SU-DHL-6 (cell line): ENCODE measurements at regions not wholly inside any gene's neighbourhood (a gene's known extent, or its start where the extent isn't known, plus 50 kb on each side); places are given as distances from the start of the nearest gene placed in this dataset.

Experiments used
- H2AFZ ChIP-seq: fragments of 200-600 bp; sonication (generic); 2 replicates; pipeline ENCODE4 v1.6.1; 2014; ENCODE audit warnings: low read depth, mild to moderate bottlenecking, moderate library complexity, mixed read lengths, antibody characterized with exemption, low read length; ENCODE audit not compliant: severe bottlenecking
- H3F3A ChIP-seq: fragments of 200-600 bp; shearing (Covaris generic); 2 replicates; pipeline ENCODE4 v1.6.0; 2016; ENCODE audit warnings: antibody characterized with exemption, mild to moderate bottlenecking; ENCODE audit not compliant: insufficient read depth
- H3K27ac ChIP-seq: fragments of 200-600 bp; sonication (generic); 2 replicates; pipeline ENCODE4 v1.5.1; 2016; ENCODE audit warnings: low read depth, mild to moderate bottlenecking, low read length, moderate library complexity, mixed read lengths
- H3K27me3 ChIP-seq: fragments of 200-600 bp; sonication (generic), shearing (Covaris generic); 2 replicates; pipeline ENCODE4 v1.6.0; 2014; ENCODE audit warnings: mild to moderate bottlenecking, low read length
- H3K36me3 ChIP-seq: fragments of 200-600 bp; sonication (generic); 2 replicates; pipeline ENCODE4 v1.6.1; 2014; ENCODE audit warnings: mild to moderate bottlenecking, low read length, mixed read lengths
- H3K4me2 ChIP-seq: fragments of 300-600, 200-600 bp; shearing (Covaris generic), sonication (generic); 2 replicates; pipeline ENCODE4 v1.6.0; 2014; ENCODE audit warnings: low read length, low read depth, mild to moderate bottlenecking; ENCODE audit not compliant: poor library complexity, severe bottlenecking
- H3K4me3 ChIP-seq: fragments of 200-600 bp; sonication (generic); 2 replicates; pipeline ENCODE4 v1.5.1; 2014; ENCODE audit warnings: antibody characterized with exemption, low read length, mild to moderate bottlenecking, mixed read lengths; ENCODE audit not compliant: insufficient read depth, poor library complexity, severe bottlenecking
- H3K79me2 ChIP-seq: fragments of 200-600 bp; sonication (generic); 2 replicates; pipeline ENCODE4 v1.6.1; 2014; ENCODE audit warnings: mild to moderate bottlenecking, low read length, moderate library complexity; ENCODE audit not compliant: insufficient read depth
- H3K9ac ChIP-seq: fragments of 200-600 bp; sonication (generic); 2 replicates; pipeline ENCODE4 v1.7.0; 2014; ENCODE audit warnings: mild to moderate bottlenecking, low read length
- H3K9me2 ChIP-seq: fragments of 200-600 bp; sonication (generic); replicated peaks from 2 replicates; pipeline ENCODE4 v1.6.1; 2014; ENCODE audit warnings: low read length; ENCODE audit not compliant: insufficient read depth
- H3K9me3 ChIP-seq: fragments of 200-600 bp; sonication (generic); 2 replicates; pipeline ENCODE4 v1.6.1; 2014; ENCODE audit warnings: low read length, mixed read lengths; ENCODE audit not compliant: insufficient read depth
- H4K20me1 ChIP-seq: fragments of 200-600 bp; sonication (generic); 2 replicates; pipeline ENCODE4 v1.6.1; 2014; ENCODE audit warnings: low read depth, mild to moderate bottlenecking, antibody characterized with exemption, low read length, moderate library complexity, mixed read lengths
- EZH2phosphoT487 ChIP-seq: fragments of 200-600 bp; sonication (generic), shearing (Covaris generic); conservative IDR thresholded peaks from 2 replicates; pipeline ENCODE4 v1.6.1; 2018; ENCODE audit warnings: mild to moderate bottlenecking, antibody characterized with exemption, low read length, moderate library complexity, mixed read lengths
- TF ChIP-seq, protein P1 (sequence below): fragments of 200-600 bp; sonication (generic); IDR thresholded peaks from one replicate; pipeline ENCODE4 v1.5.1; 2017; ENCODE audit warnings: antibody characterized with exemption, mild to moderate bottlenecking, low read length, moderate library complexity; ENCODE audit not compliant: insufficient read depth, poor library complexity, severe bottlenecking

DNA sequence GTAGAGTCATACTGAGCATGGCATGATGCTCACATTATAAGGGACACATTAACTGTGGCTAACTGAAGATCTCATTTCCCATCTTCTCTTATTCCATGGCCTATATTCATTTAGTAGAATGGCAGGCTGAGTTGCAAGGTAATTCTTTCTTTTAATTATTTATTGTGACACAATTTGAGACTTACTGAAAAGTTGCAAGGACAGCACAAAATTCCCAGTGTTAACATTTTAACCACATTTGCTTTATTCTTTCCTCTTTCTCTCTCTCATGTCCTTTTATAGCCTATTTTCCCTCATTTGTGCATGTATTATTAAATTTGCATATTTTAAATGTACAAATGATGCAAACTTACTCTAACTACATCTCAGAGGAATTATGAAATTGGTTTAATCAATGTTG is 366.1 kb upstream of the RPS23 start:
- H3K9me2 ChIP-seq, result no peaks in the 10 kb centered on the region
- 0 out of 2 replicates have a peak, but pooled peaks cover 3% of the 10 kb centered on the region for H3K27me3 ChIP-seq
- no peak overlapping the region for H3K9ac ChIP-seq
- H3K79me2 ChIP-seq, result no peaks in the 10 kb centered on the region
- no peaks in the 10 kb centered on the region for H3K9me3 ChIP-seq
- H3F3A ChIP-seq, result no peaks in the 10 kb centered on the region
- TF ChIP-seq, protein P1, sequence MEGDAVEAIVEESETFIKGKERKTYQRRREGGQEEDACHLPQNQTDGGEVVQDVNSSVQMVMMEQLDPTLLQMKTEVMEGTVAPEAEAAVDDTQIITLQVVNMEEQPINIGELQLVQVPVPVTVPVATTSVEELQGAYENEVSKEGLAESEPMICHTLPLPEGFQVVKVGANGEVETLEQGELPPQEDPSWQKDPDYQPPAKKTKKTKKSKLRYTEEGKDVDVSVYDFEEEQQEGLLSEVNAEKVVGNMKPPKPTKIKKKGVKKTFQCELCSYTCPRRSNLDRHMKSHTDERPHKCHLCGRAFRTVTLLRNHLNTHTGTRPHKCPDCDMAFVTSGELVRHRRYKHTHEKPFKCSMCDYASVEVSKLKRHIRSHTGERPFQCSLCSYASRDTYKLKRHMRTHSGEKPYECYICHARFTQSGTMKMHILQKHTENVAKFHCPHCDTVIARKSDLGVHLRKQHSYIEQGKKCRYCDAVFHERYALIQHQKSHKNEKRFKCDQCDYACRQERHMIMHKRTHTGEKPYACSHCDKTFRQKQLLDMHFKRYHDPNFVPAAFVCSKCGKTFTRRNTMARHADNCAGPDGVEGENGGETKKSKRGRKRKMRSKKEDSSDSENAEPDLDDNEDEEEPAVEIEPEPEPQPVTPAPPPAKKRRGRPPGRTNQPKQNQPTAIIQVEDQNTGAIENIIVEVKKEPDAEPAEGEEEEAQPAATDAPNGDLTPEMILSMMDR, result no peak
- no peak for TF ChIP-seq EZH2phosphoT487
- H2AFZ ChIP-seq, result no peak overlapping the region
- H3K4me3 ChIP-seq, result no peak overlapping the region
- no peaks in the 10 kb centered on the region for H4K20me1 ChIP-seq
- no peaks in the 10 kb centered on the region for H3K36me3 ChIP-seq
- H3K4me2 ChIP-seq, result no peak overlapping the region
- H3K27ac ChIP-seq, result no peak overlapping the region

DNA sequence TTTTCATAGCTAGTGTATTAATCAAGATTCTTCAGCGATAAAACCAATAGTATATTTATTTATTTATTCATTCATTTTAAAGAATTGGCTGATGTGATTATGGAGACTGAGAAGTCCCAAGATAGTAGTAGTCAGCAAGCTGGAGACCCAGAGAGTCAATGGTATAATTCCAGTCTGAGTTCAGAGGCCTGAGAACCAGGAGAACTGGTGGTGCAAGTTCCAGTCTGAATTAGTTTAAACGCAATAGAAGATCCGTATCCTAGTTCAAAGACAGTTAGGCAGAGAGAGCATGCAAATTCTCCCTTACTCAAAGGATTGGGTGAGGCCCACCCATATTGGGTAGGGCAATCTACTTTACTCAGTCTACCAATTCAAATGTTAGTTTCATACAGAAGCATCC is 364.2 kb upstream of the RPS23 start:
- H3K4me3 ChIP-seq, result no peak overlapping the region
- H3K9me2 ChIP-seq, result no peaks in the 10 kb centered on the region
- H3K9me3 ChIP-seq, result no peaks in the 10 kb centered on the region
- H2AFZ ChIP-seq, result no peak overlapping the region
- no peak overlapping the region for H3K9ac ChIP-seq
- no peak for TF ChIP-seq EZH2phosphoT487
- TF ChIP-seq, protein P1, result no peak
- no peaks in the 10 kb centered on the region for H3K36me3 ChIP-seq
- H4K20me1 ChIP-seq, result no peaks in the 10 kb centered on the region
- H3K79me2 ChIP-seq, result no peaks in the 10 kb centered on the region
- no peak overlapping the region for H3K4me2 ChIP-seq
- no peaks in the 10 kb centered on the region for H3K27me3 ChIP-seq
- no peaks in the 10 kb centered on the region for H3F3A ChIP-seq
- no peak overlapping the region for H3K27ac ChIP-seq

DNA sequence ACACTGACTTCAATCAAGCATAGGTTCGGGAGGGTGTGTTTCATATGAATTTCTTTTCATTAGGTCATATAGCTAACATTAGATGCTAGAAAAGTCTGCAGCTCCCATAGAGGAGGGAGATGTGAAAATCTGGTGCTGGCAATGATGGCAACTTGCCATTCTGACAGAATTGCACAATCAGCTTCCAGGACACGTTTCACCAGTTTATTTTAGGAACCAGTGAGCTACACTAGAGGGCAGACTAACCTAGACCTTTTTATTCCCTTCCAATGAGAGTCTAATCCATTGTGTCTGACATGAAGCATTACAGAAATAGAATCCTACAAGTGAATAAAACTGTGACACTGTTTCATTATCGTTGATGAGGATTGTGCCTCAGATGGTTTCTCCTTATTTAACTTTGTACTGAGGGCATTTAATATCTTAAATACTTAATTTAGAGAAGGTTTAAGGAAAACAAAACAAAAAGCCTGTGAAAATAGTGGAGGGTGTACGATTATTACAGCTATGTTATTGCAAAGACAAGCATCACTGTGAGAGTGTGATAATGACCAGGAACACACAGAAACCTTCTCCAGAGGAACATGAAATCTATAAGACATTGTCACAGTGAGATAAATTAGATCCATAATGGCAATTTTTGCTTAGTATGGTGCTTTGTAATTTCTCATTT is 363.3 kb upstream of the RPS23 start:
- H2AFZ ChIP-seq, result no peak overlapping the region
- H3K9me3 ChIP-seq, result no peaks in the 10 kb centered on the region
- no peaks in the 10 kb centered on the region for H3K79me2 ChIP-seq
- H4K20me1 ChIP-seq, result no peaks in the 10 kb centered on the region
- H3K27me3 ChIP-seq, result no peaks in the 10 kb centered on the region
- H3K9me2 ChIP-seq, result no peaks in the 10 kb centered on the region
- H3F3A ChIP-seq, result no peaks in the 10 kb centered on the region
- H3K4me2 ChIP-seq, result no peak overlapping the region
- TF ChIP-seq EZH2phosphoT487, result no peak
- TF ChIP-seq, protein P1, result peak; percentile 35
- H3K27ac ChIP-seq, result no peak overlapping the region
- H3K36me3 ChIP-seq, result no peaks in the 10 kb centered on the region
- no peak overlapping the region for H3K4me3 ChIP-seq
- no peak overlapping the region for H3K9ac ChIP-seq
